H1 (cell line): ENCODE measurements at regions not wholly inside any gene's neighbourhood (a gene's known extent, or its start where the extent isn't known, plus 50 kb on each side); places are given as distances from the start of the nearest gene placed in this dataset.

Experiments
- CTCF ChIA-PET: fragments of 300-600 bp; sonication (Branson Sonifier 250); formaldehyde crosslinking; loops from one replicate; lab custom pipeline; 2021; ENCODE audit not compliant: partially characterized antibody; lab: Charles Lee
- POLR2A ChIA-PET: fragments of 300-600 bp; sonication (Branson Sonifier 250); formaldehyde crosslinking; loops from one replicate; lab custom pipeline; 2021; ENCODE audit warnings: inconsistent platforms; ENCODE audit not compliant: partially characterized antibody; lab: Charles Lee
- DNase-seq, 2 experiments: peaks; one replicate each; pipeline versions ENCODE4 v3.0.0 to v3.0.0-alpha.2; 2010 to 2022; ENCODE audit warnings: low spot score in 2 of 2, low read depth in 1 of 2, mixed read lengths in 1 of 2
- FAIRE-seq: peaks from 2 replicates; lab custom pipeline; 2011; peaks lifted over from hg19 to GRCh38; lab: Jason Lieb, UNC
- H2AFZ ChIP-seq: 2 replicates; pipeline ENCODE4 v1.8.1; 2012; ENCODE audit warnings: low read length, inconsistent platforms
- H2AK5ac ChIP-seq: 2 replicates; pipeline ENCODE4 v1.6.1; 2013; ENCODE audit warnings: low read depth, low read length
- H2BK120ac ChIP-seq: replicated peaks from 2 replicates; pipeline ENCODE3; 2013; ENCODE audit warnings: low read depth, low read length, inconsistent platforms
- H2BK12ac ChIP-seq: 2 replicates; pipeline ENCODE4 v1.6.1; 2013; ENCODE audit warnings: low read depth, low read length
- H2BK15ac ChIP-seq: 2 replicates; pipeline ENCODE4 v1.6.1; 2013; ENCODE audit warnings: low read length
- H2BK20ac ChIP-seq: 2 replicates; pipeline ENCODE4 v1.6.1; 2013; ENCODE audit warnings: low read length
- H2BK5ac ChIP-seq: 2 replicates; pipeline ENCODE4 v1.6.1; 2013; ENCODE audit warnings: low read depth, low read length
- H3K14ac ChIP-seq: 2 replicates; pipeline ENCODE4 v1.6.1; 2013; ENCODE audit warnings: inconsistent platforms; ENCODE audit not compliant: insufficient read length
- H3K18ac ChIP-seq: 2 replicates; pipeline ENCODE4 v1.6.1; 2013; ENCODE audit warnings: low read length; ENCODE audit errors: extremely low read depth
- H3K23ac ChIP-seq: 2 replicates; pipeline ENCODE4 v1.6.1; 2013; ENCODE audit warnings: inconsistent platforms; ENCODE audit not compliant: insufficient read length
- H3K23me2 ChIP-seq: 2 replicates; pipeline ENCODE4 v1.6.1; 2013; ENCODE audit warnings: low read depth, low read length
- H3K27ac ChIP-seq: 2 replicates; pipeline ENCODE4 v1.6.1; 2011; ENCODE audit warnings: low read depth, low read length, inconsistent platforms
- H3K27me3 ChIP-seq, 4 experiments: replicated peaks in 1 of 4; 1 replicate in 1 of 4; 2 replicates in 3 of 4; pipeline versions ENCODE4 v1.6.1 to v1.8.1; 2011 to 2013; ENCODE audit warnings: low read length in 3 of 4, mild to moderate bottlenecking in 3 of 4, inconsistent platforms in 2 of 4, mixed read lengths in 2 of 4, moderate library complexity in 1 of 4; ENCODE audit not compliant: control insufficient read depth in 3 of 4, insufficient read depth in 3 of 4; ENCODE audit errors: extremely low read depth in 1 of 4
- H3K36me3 ChIP-seq, 4 experiments: 2 replicates each; pipeline versions ENCODE4 v1.6.1 to v1.8.1; 2011 to 2013; ENCODE audit warnings: mild to moderate bottlenecking in 4 of 4, low read length in 3 of 4, moderate library complexity in 2 of 4, control low read depth in 1 of 4, inconsistent platforms in 1 of 4; ENCODE audit not compliant: insufficient read depth in 4 of 4, control insufficient read depth in 2 of 4
- H3K4ac ChIP-seq: replicated peaks from 2 replicates; pipeline ENCODE3; 2013; ENCODE audit warnings: low read length, low read depth, mixed read lengths, inconsistent platforms; ENCODE audit not compliant: insufficient read length
- H3K4me1 ChIP-seq, 4 experiments: replicated peaks in 1 of 4; 1 replicate in 1 of 4; 2 replicates in 3 of 4; pipeline versions ENCODE4 v1.6.1 to v1.8.1; 2011 to 2013; ENCODE audit warnings: low read length in 3 of 4, inconsistent platforms in 2 of 4, mixed read lengths in 1 of 4; ENCODE audit not compliant: insufficient read depth in 4 of 4, control insufficient read depth in 3 of 4
- H3K4me2 ChIP-seq, 2 experiments: 2 replicates each; pipeline versions ENCODE4 v1.6.1 to v1.8.1; 2011 to 2013; ENCODE audit warnings: low read depth in 2 of 2, low read length in 2 of 2, control low read depth in 1 of 2, inconsistent platforms in 1 of 2, mild to moderate bottlenecking in 1 of 2; ENCODE audit not compliant: insufficient read depth in 1 of 2
- H3K4me3 ChIP-seq, 4 experiments: fragments of 200-600, 300-600 bp in 1 of 4; sonication (generic), shearing (Covaris generic), sonication (Bioruptor Twin) in 1 of 4; 2 replicates each; pipeline versions ENCODE4 v1.5.1 to v1.8.1; 2011 to 2016; ENCODE audit warnings: low read length in 4 of 4, low read depth in 3 of 4, control low read depth in 2 of 4, inconsistent platforms in 2 of 4, mild to moderate bottlenecking in 2 of 4, mixed read lengths in 1 of 4, moderate library complexity in 1 of 4; ENCODE audit not compliant: insufficient read depth in 2 of 4; ENCODE audit errors: extremely low read depth in 1 of 4
- H3K56ac ChIP-seq: replicated peaks from 2 replicates; pipeline ENCODE3; 2013; ENCODE audit warnings: low read depth, mild to moderate bottlenecking, mixed read lengths, low read length, inconsistent platforms; ENCODE audit not compliant: insufficient read length
- H3K79me1 ChIP-seq: 2 replicates; pipeline ENCODE4 v1.6.1; 2013; ENCODE audit warnings: low read depth, low read length, control low read depth
- H3K79me2 ChIP-seq, 2 experiments: 2 replicates each; pipeline versions ENCODE4 v1.6.1 to v1.8.1; 2012 to 2013; ENCODE audit warnings: low read length in 2 of 2, mild to moderate bottlenecking in 2 of 2, inconsistent platforms in 1 of 2; ENCODE audit not compliant: insufficient read depth in 2 of 2, control insufficient read depth in 1 of 2
- H3K9ac ChIP-seq, 4 experiments: replicated peaks in 1 of 4; 1 replicate in 1 of 4; 2 replicates in 3 of 4; pipeline versions ENCODE4 v1.6.1 to v1.8.1; 2011 to 2013; ENCODE audit warnings: low read depth in 3 of 4, low read length in 3 of 4, control low read depth in 2 of 4, mild to moderate bottlenecking in 2 of 4, moderate library complexity in 2 of 4, inconsistent platforms in 1 of 4; ENCODE audit errors: extremely low read depth in 1 of 4
- H3K9me3 ChIP-seq, 2 experiments: 2 replicates each; pipeline versions ENCODE4 v1.6.1 to v1.8.1; 2012 to 2013; ENCODE audit warnings: mild to moderate bottlenecking in 2 of 2, moderate library complexity in 2 of 2, control low read depth in 1 of 2, inconsistent platforms in 1 of 2, low read depth in 1 of 2, low read length in 1 of 2, mixed read lengths in 1 of 2; ENCODE audit not compliant: insufficient read depth in 2 of 2
- H4K20me1 ChIP-seq, 2 experiments: replicated peaks in 1 of 2; 2 replicates each; pipeline versions ENCODE3 to v1.8.1; 2011 to 2013; ENCODE audit warnings: inconsistent platforms in 2 of 2, low read length in 2 of 2, mild to moderate bottlenecking in 1 of 2; ENCODE audit not compliant: insufficient read depth in 2 of 2, control insufficient read depth in 1 of 2
- H4K5ac ChIP-seq: 2 replicates; pipeline ENCODE4 v1.6.1; 2013; ENCODE audit warnings: low read length, low read depth, mixed read lengths, inconsistent platforms; ENCODE audit not compliant: insufficient read length
- H4K8ac ChIP-seq: 2 replicates; pipeline ENCODE4 v1.8.0; 2013; ENCODE audit warnings: mild to moderate bottlenecking, moderate library complexity, low read length, inconsistent platforms; ENCODE audit not compliant: insufficient read depth; ENCODE audit errors: extremely low read depth
- H4K91ac ChIP-seq: replicated peaks from 2 replicates; pipeline ENCODE3; 2013; ENCODE audit warnings: low read length, mixed read lengths, inconsistent platforms; ENCODE audit not compliant: insufficient read length
- CEBPB ChIP-seq: IDR thresholded peaks from 2 replicates; pipeline ENCODE4 v1.6.1; 2012; ENCODE audit warnings: low read depth, low read length
- GTF2F1 ChIP-seq: IDR thresholded peaks from 2 replicates; pipeline ENCODE4 v1.6.1; 2012; ENCODE audit warnings: low read depth, low read length, improper control_type of control experiment, borderline replicate concordance
- HDAC2 ChIP-seq, 2 experiments: fragments of 300-600 bp in 1 of 2; sonication (generic) in 1 of 2; IDR thresholded peaks; 2 replicates each; pipeline ENCODE4 v1.6.1; 2011 to 2012; ENCODE audit warnings: low read depth in 2 of 2, low read length in 2 of 2, mild to moderate bottlenecking in 2 of 2, moderate library complexity in 2 of 2, borderline replicate concordance in 1 of 2, inconsistent platforms in 1 of 2
- MAFK ChIP-seq: IDR thresholded peaks from 2 replicates; pipeline ENCODE4 v1.6.1; 2012; ENCODE audit warnings: low read depth, mild to moderate bottlenecking, improper control_type of control experiment, low read length
- SP1 ChIP-seq: IDR thresholded peaks from 2 replicates; pipeline ENCODE4 v1.6.1; 2011; ENCODE audit warnings: low read depth, low read length
- SRF ChIP-seq: IDR thresholded peaks from 2 replicates; pipeline ENCODE4 v1.6.1; 2011; ENCODE audit warnings: mild to moderate bottlenecking, low read depth, low read length, moderate library complexity
- TEAD4 ChIP-seq: IDR thresholded peaks from 2 replicates; pipeline ENCODE4 v1.6.1; 2012; ENCODE audit warnings: low read depth, low read length, inconsistent platforms, mixed read lengths
- ZNF274 ChIP-seq: IDR thresholded peaks from 2 replicates; pipeline ENCODE4 v1.7.0; 2012; ENCODE audit warnings: low read length, borderline replicate concordance; ENCODE audit errors: extremely low read depth
- WGBS, 2 experiments: shearing (Covaris generic) in 1 of 2; methylation state at CpG; one replicate each; pipeline versions ENCODE4 v1.1.6 to v1.1.7; 2013 to 2015; ENCODE audit warnings: low lambda C conversion rate in 2 of 2, mixed read lengths in 2 of 2, inconsistent platforms in 1 of 2, low coverage in 1 of 2, missing lambda C conversion rate in 1 of 2; ENCODE audit not compliant: insufficient replicate concordance in 2 of 2, insufficient coverage in 1 of 2, insufficient read length in 1 of 2; ENCODE audit errors: extremely low coverage in 1 of 2, missing lambda C conversion rate in 1 of 2; 5-methylcytosine and 5-hydroxymethylcytosine counted together

GRCh38 chr4:128676095-128676494 lies 133.4 kb upstream of the JADE1 start:
- no peak overlapping the region for H4K5ac ChIP-seq
- POLR2A ChIA-PET = no interaction called here
- no peak for FAIRE-seq
- peak overlapping the region; percentile 77; the same call in 1 of the 2 replicates for H2BK12ac ChIP-seq
- H2AFZ ChIP-seq = no peak overlapping the region
- CTCF ChIA-PET = no interaction called here
- H2AK5ac ChIP-seq = no peak overlapping the region
- H3K4me2 ChIP-seq = no peak overlapping the region
- H3K27ac ChIP-seq = no peak overlapping the region; the same call in 1 of the 2 replicates
- TF ChIP-seq GTF2F1 (no peak), CEBPB (no peak), SP1 (no peak), ZNF274 (no peak), HDAC2 (IDR thresholded peaks at IDR 0.05; ENCODE audit: borderline replicate concordance in 1 of 2, low read depth in 2 of 2, low read length in 2 of 2) (no peak), MAFK (no peak), TEAD4 (no peak), SRF (no peak)
- H3K4ac ChIP-seq = no peak overlapping the region
- H3K23ac ChIP-seq = no peak overlapping the region
- H3K79me1 ChIP-seq = no peaks in the 10 kb centered on the region
- no peak overlapping the region for H2BK15ac ChIP-seq
- no peak overlapping the region for H3K56ac ChIP-seq
- H4K91ac ChIP-seq = peak overlapping the region; percentile 51
- no peaks in the 10 kb centered on the region for H3K23me2 ChIP-seq
- H3K14ac ChIP-seq = no peak overlapping the region
- no peak overlapping the region for H4K8ac ChIP-seq
- 94% methylated on average over 1 of the region's 1 CpG; no CpG with 5 or more reads in 1 of the 2 experiments for WGBS, 2 experiments
- H2BK120ac ChIP-seq = no peak overlapping the region
- peak overlapping the region; percentile 8; the same call in 1 of the 2 replicates for H2BK20ac ChIP-seq
- no peaks in the 10 kb centered on the region for H3K27me3 ChIP-seq
- H2BK5ac ChIP-seq = no peak overlapping the region
- no peak overlapping the region for H3K9ac ChIP-seq
- no peaks in the 10 kb centered on the region for H3K79me2 ChIP-seq
- no peak overlapping the region for H3K18ac ChIP-seq
- no peak overlapping the region for H3K4me3 ChIP-seq
- H3K9me3 ChIP-seq = peaks cover 0 to 8% of the 10 kb centered on the region in 2 experiments; a peak in 1 of 4 replicates
- peaks cover 0 to 7% (median 4%) of the 10 kb centered on the region in 4 experiments; a peak in 6 of 7 replicates for H3K4me1 ChIP-seq
- DNase-seq = no peak
- H4K20me1 ChIP-seq = no peaks in the 10 kb centered on the region
- H3K36me3 ChIP-seq = no peaks in the 10 kb centered on the region; a peak in 1 of 8 replicates
